ENCODE measurements at regions not wholly inside any gene's neighbourhood (a gene's known extent, or its start where the extent isn't known, plus 50 kb on each side); places are given as distances from the start of the nearest gene placed in this dataset.

- Histone ChIP-seq H3K27me3 (no peaks in the 10 kb centered on the region), H3K4me1 (no peaks in the 10 kb centered on the region), H3K9me3 (no peaks in the 10 kb centered on the region), H3K27ac (no peak overlapping the region), H3K4me3 (no peak overlapping the region), H3K36me3 (no peaks in the 10 kb centered on the region)
- TF ChIP-seq POLR2A (IDR thresholded peaks at IDR 0.05) (no peak), EP300 (IDR thresholded peaks at IDR 0.05) (no peak), POLR2AphosphoS5 (IDR thresholded peaks at IDR 0.05) (no peak), CTCF (IDR thresholded peaks at IDR 0.05) (no peak)
- no peak for DNase-seq
- WGBS, 2 donors, result 84 to 85% methylated on average over 7 of the region's 7 CpGs
- intact Hi-C loops (cut with DNase I), result no loop called here
These were observed 376.2 kb downstream of the EDEM1 start for GRCh38 chr3:5563537-5564277.

- intact Hi-C loops (cut with DNase I), result no loop called here
- 73 to 98% methylated on average over 2 of the region's 2 CpGs for WGBS, 2 donors
- TF ChIP-seq CTCF (IDR thresholded peaks at IDR 0.05) (no peak), POLR2A (IDR thresholded peaks at IDR 0.05) (no peak), EP300 (IDR thresholded peaks at IDR 0.05) (no peak), POLR2AphosphoS5 (IDR thresholded peaks at IDR 0.05) (no peak)
These were observed 376.8 kb downstream of the EDEM1 start for GRCh38 chr3:5564278-5564666.

GRCh38 chr3:5565026-5565425, 377.5 kb downstream of the EDEM1 start:
- Histone ChIP-seq H3K4me3 (no peak overlapping the region), H3K27me3 (no peaks in the 10 kb centered on the region), H3K4me1 (no peaks in the 10 kb centered on the region), H3K27ac (no peak overlapping the region), H3K9me3 (no peaks in the 10 kb centered on the region), H3K36me3 (no peaks in the 10 kb centered on the region)
- DNase-seq, result no peak
- 56 to 67% methylated on average over 4 of the region's 4 CpGs for WGBS, 2 donors
- TF ChIP-seq POLR2AphosphoS5 (IDR thresholded peaks at IDR 0.05), result no peak
- TF ChIP-seq POLR2A (IDR thresholded peaks at IDR 0.05), result no peak
- TF ChIP-seq EP300 (IDR thresholded peaks at IDR 0.05), result no peak
- TF ChIP-seq CTCF (IDR thresholded peaks at IDR 0.05), result no peak
- intact Hi-C loops (cut with DNase I), result no loop called here

More at GRCh38 chr3:5564278-5564666, 376.8 kb downstream of the EDEM1 start:
- no peaks in the 10 kb centered on the region for H3K27me3 ChIP-seq
- no peak for DNase-seq
- no peaks in the 10 kb centered on the region for H3K36me3 ChIP-seq
- no peak overlapping the region for H3K27ac ChIP-seq
- H3K4me3 ChIP-seq, result no peak overlapping the region
- no peaks in the 10 kb centered on the region for H3K9me3 ChIP-seq
- H3K4me1 ChIP-seq, result no peaks in the 10 kb centered on the region

- H3K9me3 ChIP-seq, result no peaks in the 10 kb centered on the region
- 83 to 90% methylated on average over 2 of the region's 2 CpGs for WGBS, 2 donors
- H3K27me3 ChIP-seq, result no peaks in the 10 kb centered on the region
- no peaks in the 10 kb centered on the region for H3K4me1 ChIP-seq
- H3K36me3 ChIP-seq, result no peaks in the 10 kb centered on the region
- intact Hi-C loops (cut with DNase I), result no loop called here
- H3K4me3 ChIP-seq, result no peak overlapping the region
- DNase-seq, result no peak
- no peak for TF ChIP-seq CTCF (IDR thresholded peaks at IDR 0.05)
- no peak for TF ChIP-seq POLR2AphosphoS5 (IDR thresholded peaks at IDR 0.05)
- no peak for TF ChIP-seq EP300 (IDR thresholded peaks at IDR 0.05)
- no peak for TF ChIP-seq POLR2A (IDR thresholded peaks at IDR 0.05)
- no peak overlapping the region for H3K27ac ChIP-seq
These were observed 379.6 kb downstream of the EDEM1 start for GRCh38 chr3:5567113-5567512.

- no peak for DNase-seq
- H3K4me3 ChIP-seq, result no peak overlapping the region
- 14 to 40% methylated on average over 5 of the region's 5 CpGs for WGBS, 2 donors
- H3K27me3 ChIP-seq, result no peaks in the 10 kb centered on the region
- H3K9me3 ChIP-seq, result no peaks in the 10 kb centered on the region
- H3K4me1 ChIP-seq, result no peaks in the 10 kb centered on the region
- TF ChIP-seq POLR2A (IDR thresholded peaks at IDR 0.05) (no peak), EP300 (IDR thresholded peaks at IDR 0.05) (no peak), CTCF (IDR thresholded peaks at IDR 0.05) (no peak), POLR2AphosphoS5 (IDR thresholded peaks at IDR 0.05) (no peak)
- H3K27ac ChIP-seq, result no peak overlapping the region
- intact Hi-C loops (cut with DNase I), result no loop called here
- no peaks in the 10 kb centered on the region for H3K36me3 ChIP-seq
These were observed 380.9 kb downstream of the EDEM1 start for GRCh38 chr3:5568451-5568850.
